PFSK-1 (cell line): ENCODE measurements at regions not wholly inside any gene's neighbourhood (a gene's known extent, or its start where the extent isn't known, plus 50 kb on each side); places are given as distances from the start of the nearest gene placed in this dataset.

Experiments used
- FOXP2 ChIP-seq: optimal IDR thresholded peaks from 2 replicates; pipeline ENCODE3; 2011; ENCODE audit warnings: borderline replicate concordance, control low read depth, inconsistent platforms; ENCODE audit not compliant: insufficient read depth; ENCODE audit errors: extremely low read length, extremely low read depth
- POLR2AphosphoS5 ChIP-seq: IDR thresholded peaks from 2 replicates; pipeline ENCODE4 v1.6.1; 2012; ENCODE audit warnings: low read depth, mild to moderate bottlenecking, control low read depth, low read length, moderate library complexity
- REST ChIP-seq, 2 experiments: IDR thresholded peaks; 2 replicates each; pipeline versions ENCODE4 v1.6.1 to v1.8.0; 2011 to 2012; ENCODE audit warnings: low read depth in 2 of 2, low read length in 2 of 2, control low read depth in 1 of 2, inconsistent platforms in 1 of 2, mild to moderate bottlenecking in 1 of 2, moderate library complexity in 1 of 2; ENCODE audit not compliant: insufficient read depth in 1 of 2
- SIN3A ChIP-seq: IDR thresholded peaks from 2 replicates; pipeline ENCODE4 v1.6.1; 2012; ENCODE audit warnings: mild to moderate bottlenecking, low read length, moderate library complexity, borderline replicate concordance; ENCODE audit not compliant: insufficient read depth
- TAF1 ChIP-seq: IDR thresholded peaks from 2 replicates; pipeline ENCODE4 v1.6.1; 2012; ENCODE audit warnings: low read length, control low read depth, borderline replicate concordance; ENCODE audit not compliant: insufficient read depth

GRCh38 chr9:78927099-78927940, 630.4 kb downstream of the PSAT1 start:
- TF ChIP-seq POLR2AphosphoS5 (no peak), FOXP2 (no peak), SIN3A (no peak)

GRCh38 chr9:78928625-78929405, 631.9 kb downstream of the PSAT1 start:
- TF ChIP-seq SIN3A, result no peak

- TF ChIP-seq POLR2AphosphoS5 (no peak), SIN3A (no peak), FOXP2 (no peak), TAF1 (no peak), REST (IDR thresholded peaks at IDR 0.05; ENCODE audit: insufficient read depth in 1 of 2, low read depth in 2 of 2, low read length in 2 of 2) (no peak)
Observed at GRCh38 chr9:78930281-78930680, 633.4 kb downstream of the PSAT1 start.

- TF ChIP-seq SIN3A, result no peak
- TF ChIP-seq POLR2AphosphoS5, result no peak
- no peak for TF ChIP-seq TAF1
- TF ChIP-seq FOXP2, result no peak
- no peak for TF ChIP-seq REST (IDR thresholded peaks at IDR 0.05; ENCODE audit: insufficient read depth in 1 of 2, low read depth in 2 of 2, low read length in 2 of 2)
Observed at GRCh38 chr9:78932849-78933627, 636.1 kb downstream of the PSAT1 start.

GRCh38 chr9:78934880-78935279, 636.9 kb upstream of the TLE4 start:
- no peak for TF ChIP-seq TAF1
- TF ChIP-seq REST (IDR thresholded peaks at IDR 0.05; ENCODE audit: insufficient read depth in 1 of 2, low read depth in 2 of 2, low read length in 2 of 2), result no peak
- no peak for TF ChIP-seq POLR2AphosphoS5
- TF ChIP-seq SIN3A, result no peak
- TF ChIP-seq FOXP2, result no peak

GRCh38 chr9:78938821-78939220, 632.9 kb upstream of the TLE4 start:
- TF ChIP-seq FOXP2, result no peak
- no peak for TF ChIP-seq REST (IDR thresholded peaks at IDR 0.05; ENCODE audit: insufficient read depth in 1 of 2, low read depth in 2 of 2, low read length in 2 of 2)
- no peak for TF ChIP-seq POLR2AphosphoS5
